OCI-LY1 (cell line): ENCODE measurements at regions not wholly inside any gene's neighbourhood (a gene's known extent, or its start where the extent isn't known, plus 50 kb on each side); places are given as distances from the start of the nearest gene placed in this dataset.

ENCODE experiments used
- H2AFZ ChIP-seq: fragments of 200-600 bp; sonication (generic), shearing (Covaris generic); 2 replicates; pipeline ENCODE4 v1.6.0; 2014; ENCODE audit warnings: antibody characterized with exemption, mild to moderate bottlenecking, low read length
- H3F3A ChIP-seq: fragments of 200-600 bp; sonication (generic), shearing (Covaris generic); 2 replicates; pipeline ENCODE4 v1.6.0; 2014; ENCODE audit warnings: mild to moderate bottlenecking, antibody characterized with exemption, low read length, moderate library complexity; ENCODE audit not compliant: insufficient read depth
- H3K27ac ChIP-seq: fragments of 200-600 bp; sonication (generic); 2 replicates; pipeline ENCODE4 v1.5.1; 2014; ENCODE audit warnings: low read length, mixed run types, mild to moderate bottlenecking, low read depth; ENCODE audit not compliant: poor library complexity, severe bottlenecking
- H3K27me3 ChIP-seq: fragments of 200-600 bp; sonication (generic); 2 replicates; pipeline ENCODE4 v1.6.0; 2014; ENCODE audit warnings: antibody characterized with exemption, mild to moderate bottlenecking, low read length, moderate library complexity; ENCODE audit not compliant: insufficient read depth
- H3K36me3 ChIP-seq: fragments of 200-600 bp; sonication (generic); 2 replicates; pipeline ENCODE4 v1.6.1; 2014; ENCODE audit warnings: mild to moderate bottlenecking, antibody characterized with exemption, low read length, moderate library complexity, mixed read lengths; ENCODE audit not compliant: insufficient read depth
- H3K4me1 ChIP-seq: fragments of 200-600 bp; sonication (generic); 2 replicates; pipeline ENCODE4 v1.5.1; 2014; ENCODE audit warnings: mild to moderate bottlenecking, low read length, moderate library complexity; ENCODE audit not compliant: insufficient read depth, severe bottlenecking
- H3K4me2 ChIP-seq: fragments of 200-600 bp; sonication (generic), shearing (Covaris generic); 2 replicates; pipeline ENCODE4 v1.6.1; 2014; ENCODE audit warnings: low read length
- H3K4me3 ChIP-seq: fragments of 200-600 bp; sonication (generic); 2 replicates; pipeline ENCODE4 v1.5.1; 2014; ENCODE audit warnings: low read length, low read depth, mild to moderate bottlenecking, mixed read lengths; ENCODE audit not compliant: poor library complexity, severe bottlenecking
- H3K79me2 ChIP-seq: fragments of 200-600 bp; shearing (Covaris generic); 2 replicates; pipeline ENCODE4 v1.6.1; 2016; ENCODE audit warnings: mixed run types, low read length, mixed read lengths; ENCODE audit not compliant: insufficient read depth
- H3K9ac ChIP-seq: fragments of 200-600 bp; sonication (generic), shearing (Covaris generic); 2 replicates; pipeline ENCODE4 v1.6.1; 2014; ENCODE audit warnings: mild to moderate bottlenecking, low read length, mixed read lengths
- H3K9me2 ChIP-seq: fragments of 200-600 bp; sonication (generic), shearing (Covaris generic); 2 replicates; pipeline ENCODE4 v1.6.1; 2014; ENCODE audit warnings: low read depth, mild to moderate bottlenecking, low read length, mixed read lengths
- H3K9me3 ChIP-seq: fragments of 200-600 bp; shearing (Covaris generic); 2 replicates; pipeline ENCODE4 v1.6.1; 2014; ENCODE audit warnings: low read length, mixed read lengths
- H4K20me1 ChIP-seq: fragments of 200-600 bp; sonication (generic), shearing (Covaris generic); 2 replicates; pipeline ENCODE4 v1.6.0; 2016; ENCODE audit warnings: mild to moderate bottlenecking, low read length; ENCODE audit not compliant: insufficient read depth
- EZH2 ChIP-seq: fragments of 200-600 bp; sonication (generic), shearing (Covaris generic); IDR thresholded peaks from 2 replicates; pipeline ENCODE4 v1.8.0; 2017; ENCODE audit warnings: borderline replicate concordance, mixed run types, mild to moderate bottlenecking, antibody characterized with exemption, low read length, moderate library complexity, mixed read lengths
- TF ChIP-seq, protein P1 (sequence below): fragments of 200-600 bp; sonication (generic), shearing (Covaris generic); IDR thresholded peaks from 2 replicates; pipeline ENCODE4 v1.5.1; 2017; ENCODE audit warnings: mild to moderate bottlenecking, antibody characterized with exemption, low read length, moderate library complexity, mixed read lengths

- Histone ChIP-seq H3K27me3 (no peaks in the 10 kb centered on the region), H3K9me2 (no peaks in the 10 kb centered on the region), H3K4me2 (no peak overlapping the region), H3K36me3 (no peaks in the 10 kb centered on the region), H2AFZ (no peak overlapping the region), H3F3A (no peaks in the 10 kb centered on the region), H3K9me3 (no peaks in the 10 kb centered on the region), H3K4me1 (no peaks in the 10 kb centered on the region), H3K79me2 (no peaks in the 10 kb centered on the region), H4K20me1 (no peaks in the 10 kb centered on the region), H3K9ac (no peak overlapping the region), H3K27ac (no peak overlapping the region), H3K4me3 (no peak overlapping the region)
- no peak for TF ChIP-seq EZH2
- TF ChIP-seq, protein P1, sequence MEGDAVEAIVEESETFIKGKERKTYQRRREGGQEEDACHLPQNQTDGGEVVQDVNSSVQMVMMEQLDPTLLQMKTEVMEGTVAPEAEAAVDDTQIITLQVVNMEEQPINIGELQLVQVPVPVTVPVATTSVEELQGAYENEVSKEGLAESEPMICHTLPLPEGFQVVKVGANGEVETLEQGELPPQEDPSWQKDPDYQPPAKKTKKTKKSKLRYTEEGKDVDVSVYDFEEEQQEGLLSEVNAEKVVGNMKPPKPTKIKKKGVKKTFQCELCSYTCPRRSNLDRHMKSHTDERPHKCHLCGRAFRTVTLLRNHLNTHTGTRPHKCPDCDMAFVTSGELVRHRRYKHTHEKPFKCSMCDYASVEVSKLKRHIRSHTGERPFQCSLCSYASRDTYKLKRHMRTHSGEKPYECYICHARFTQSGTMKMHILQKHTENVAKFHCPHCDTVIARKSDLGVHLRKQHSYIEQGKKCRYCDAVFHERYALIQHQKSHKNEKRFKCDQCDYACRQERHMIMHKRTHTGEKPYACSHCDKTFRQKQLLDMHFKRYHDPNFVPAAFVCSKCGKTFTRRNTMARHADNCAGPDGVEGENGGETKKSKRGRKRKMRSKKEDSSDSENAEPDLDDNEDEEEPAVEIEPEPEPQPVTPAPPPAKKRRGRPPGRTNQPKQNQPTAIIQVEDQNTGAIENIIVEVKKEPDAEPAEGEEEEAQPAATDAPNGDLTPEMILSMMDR, result no peak
These were observed 206.7 kb downstream of the LACC1 start for GRCh38 chr13:44086389-44086788.

GRCh38 chr13:44088411-44088810, 208.7 kb downstream of the LACC1 start:
- Histone ChIP-seq H2AFZ (no peak overlapping the region), H3K4me3 (no peak overlapping the region), H3K4me1 (no peaks in the 10 kb centered on the region), H3K36me3 (no peaks in the 10 kb centered on the region), H4K20me1 (no peaks in the 10 kb centered on the region), H3K9ac (no peak overlapping the region), H3K9me2 (no peaks in the 10 kb centered on the region), H3K4me2 (no peak overlapping the region), H3K9me3 (no peaks in the 10 kb centered on the region), H3K27ac (no peak overlapping the region), H3F3A (no peaks in the 10 kb centered on the region), H3K27me3 (no peaks in the 10 kb centered on the region), H3K79me2 (no peaks in the 10 kb centered on the region)
- no peak for TF ChIP-seq EZH2
- TF ChIP-seq, protein P1, result no peak

DNA sequence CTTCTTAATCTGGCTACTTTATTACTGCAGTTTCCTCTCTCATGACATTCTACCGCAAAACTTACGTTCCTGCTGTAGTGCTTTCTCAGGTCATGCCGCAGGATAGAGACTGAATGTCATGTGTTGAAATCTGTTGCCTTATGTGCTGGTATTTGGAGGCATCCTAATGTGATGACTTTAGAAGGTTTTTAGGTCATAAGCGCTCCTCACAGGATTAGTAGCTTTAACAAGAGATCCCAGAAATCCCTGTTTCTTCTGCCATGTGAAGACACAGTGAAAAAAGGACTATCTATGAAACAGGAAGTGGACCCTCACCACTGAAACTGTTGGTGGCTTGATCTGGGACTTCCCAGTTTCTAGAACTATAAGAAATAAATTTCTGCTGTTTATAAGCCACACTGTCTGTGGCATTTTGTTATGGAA, 209.3 kb downstream of the LACC1 start:
- Histone ChIP-seq H3K9me3 (no peaks in the 10 kb centered on the region), H3K9me2 (no peaks in the 10 kb centered on the region), H3K79me2 (no peaks in the 10 kb centered on the region), H3K9ac (no peak overlapping the region), H3K4me2 (no peak overlapping the region), H2AFZ (no peak overlapping the region), H3K27ac (no peak overlapping the region), H3K36me3 (no peaks in the 10 kb centered on the region), H4K20me1 (no peaks in the 10 kb centered on the region), H3K27me3 (no peaks in the 10 kb centered on the region), H3K4me3 (no peak overlapping the region), H3F3A (no peaks in the 10 kb centered on the region), H3K4me1 (no peaks in the 10 kb centered on the region)
- TF ChIP-seq, protein P1, result no peak
- TF ChIP-seq EZH2, result no peak
